Keratinocyte (primary cell): ENCODE measurements at regions not wholly inside any gene's neighbourhood (a gene's known extent, or its start where the extent isn't known, plus 50 kb on each side); places are given as distances from the start of the nearest gene placed in this dataset.

Experiments used
- DNase-seq: peaks from one replicate; pipeline ENCODE4 v3.0.0-alpha.2; 2011; ENCODE audit warnings: low read depth, missing footprints, low spot score
- FAIRE-seq: peaks from 2 replicates; lab custom pipeline; 2011; peaks lifted over from hg19 to GRCh38; lab: Jason Lieb, UNC
- H2AFZ ChIP-seq: 2 replicates; pipeline ENCODE4 v1.6.0; 2012; ENCODE audit warnings: low read length, control low read depth, inconsistent platforms; ENCODE audit not compliant: control insufficient read depth
- H3K27ac ChIP-seq: 2 replicates; pipeline ENCODE4 v1.5.1; 2011; ENCODE audit warnings: low read length; ENCODE audit not compliant: control insufficient read depth, insufficient read depth
- H3K27me3 ChIP-seq: 3 replicates; pipeline ENCODE4 v1.6.0; 2011; ENCODE audit warnings: low read length; ENCODE audit not compliant: control insufficient read depth, insufficient read depth; ENCODE audit errors: extremely low read depth
- H3K36me3 ChIP-seq, 2 experiments: 2 replicates in 1 of 2; 3 replicates in 1 of 2; pipeline ENCODE4 v1.5.1; 2011; ENCODE audit warnings: low read length in 2 of 2, mild to moderate bottlenecking in 1 of 2; ENCODE audit not compliant: control insufficient read depth in 2 of 2, insufficient read depth in 2 of 2; ENCODE audit errors: extremely low read depth in 1 of 2
- H3K4me1 ChIP-seq: 3 replicates; pipeline ENCODE4 v1.5.1; 2011; ENCODE audit warnings: low read length; ENCODE audit not compliant: control insufficient read depth, insufficient read depth; ENCODE audit errors: extremely low read depth
- H3K4me2 ChIP-seq: 3 replicates; pipeline ENCODE4 v1.6.0; 2011; ENCODE audit warnings: low read depth, low read length; ENCODE audit not compliant: control insufficient read depth, insufficient read depth; ENCODE audit errors: extremely low read depth
- H3K4me3 ChIP-seq, 3 experiments: fragments of 200-600 bp in 1 of 3; sonication (generic) in 1 of 3; 2 replicates in 2 of 3; 3 replicates in 1 of 3; pipeline ENCODE4 v1.5.1; 2011 to 2016; ENCODE audit warnings: low read length in 3 of 3, mild to moderate bottlenecking in 3 of 3, control low read depth in 2 of 3, inconsistent platforms in 1 of 3, low read depth in 1 of 3, mixed read lengths in 1 of 3, mixed run types in 1 of 3, moderate library complexity in 1 of 3; ENCODE audit not compliant: control insufficient read depth in 2 of 3, insufficient read depth in 2 of 3; ENCODE audit errors: extremely low read depth in 1 of 3
- H3K79me2 ChIP-seq: 2 replicates; pipeline ENCODE4 v1.6.0; 2012; ENCODE audit warnings: low read length; ENCODE audit not compliant: control insufficient read depth, insufficient read depth
- H3K9ac ChIP-seq: 3 replicates; pipeline ENCODE4 v1.6.0; 2011; ENCODE audit warnings: low read length; ENCODE audit not compliant: control insufficient read depth, insufficient read depth; ENCODE audit errors: extremely low read depth
- H3K9me1 ChIP-seq: 3 replicates; pipeline ENCODE4 v1.6.0; 2011; ENCODE audit warnings: low read length; ENCODE audit not compliant: control insufficient read depth, insufficient read depth; ENCODE audit errors: extremely low read depth
- H3K9me3 ChIP-seq: 2 replicates; pipeline ENCODE4 v1.5.1; 2012; ENCODE audit warnings: low read depth, low read length; ENCODE audit not compliant: control insufficient read depth
- H4K20me1 ChIP-seq: 3 replicates; pipeline ENCODE4 v1.6.0; 2011; ENCODE audit warnings: low read length; ENCODE audit not compliant: control insufficient read depth, insufficient read depth; ENCODE audit errors: extremely low read depth
- EZH2 ChIP-seq: IDR thresholded peaks from one replicate; pipeline ENCODE4 v1.6.1; 2012; ENCODE audit warnings: inconsistent platforms, mild to moderate bottlenecking, low read length, moderate library complexity
- dilution Hi-C: fragments of 300-500 bp; cut with MboI; formaldehyde crosslinking; loops from one replicate; pipeline ENCODE4 v1.7.0; 2020; ENCODE audit warnings: low sequenced_read_pairs; ENCODE audit not compliant: extremely low pct_ligation_motif_present
- TF ChIP-seq, protein P1 (sequence below), 3 experiments: IDR thresholded peaks in 1 of 3; conservative IDR thresholded peaks in 1 of 3; optimal IDR thresholded peaks in 1 of 3; 2 replicates in 2 of 3; 3 replicates in 1 of 3; pipeline versions ENCODE3 to v1.5.1; 2011; ENCODE audit warnings: low read length in 3 of 3, mild to moderate bottlenecking in 3 of 3, moderate library complexity in 2 of 3, control low read depth in 1 of 3, inconsistent platforms in 1 of 3; ENCODE audit not compliant: insufficient read depth in 2 of 3; ENCODE audit errors: extremely low read depth in 1 of 3

DNA sequence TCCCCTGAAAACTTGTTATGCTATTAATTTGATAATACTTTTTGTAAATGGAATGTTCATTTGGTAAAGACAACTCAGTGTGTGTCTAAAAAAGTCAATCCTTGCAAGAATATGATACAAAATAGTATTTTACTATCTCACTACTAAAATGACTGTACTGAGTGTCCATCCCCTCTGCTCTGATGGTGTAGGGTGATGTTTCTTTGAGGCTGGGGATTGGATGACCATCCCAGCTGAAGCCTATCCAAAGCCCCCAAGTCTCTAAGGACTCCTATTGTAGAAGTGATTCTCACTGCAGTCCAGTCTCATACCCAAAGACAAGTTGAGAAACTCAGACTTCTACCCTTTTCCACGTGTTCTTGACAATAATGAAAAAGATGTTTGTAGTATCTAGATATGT, 1128.4 kb downstream of the BCL11B start:
- Histone ChIP-seq H2AFZ (no peak overlapping the region), H3K4me1 (peaks cover 4% of the 10 kb centered on the region), H3K9me3 (no peaks in the 10 kb centered on the region), H3K27ac (no peak overlapping the region), H3K27me3 (no peaks in the 10 kb centered on the region), H3K4me3 (no peak overlapping the region), H3K9me1 (no peaks in the 10 kb centered on the region), H4K20me1 (no peaks in the 10 kb centered on the region), H3K79me2 (no peaks in the 10 kb centered on the region), H3K9ac (no peak overlapping the region), H3K36me3 (no peaks in the 10 kb centered on the region), H3K4me2 (no peak overlapping the region)
- no peak for FAIRE-seq
- no peak for DNase-seq
- TF ChIP-seq, protein P1, sequence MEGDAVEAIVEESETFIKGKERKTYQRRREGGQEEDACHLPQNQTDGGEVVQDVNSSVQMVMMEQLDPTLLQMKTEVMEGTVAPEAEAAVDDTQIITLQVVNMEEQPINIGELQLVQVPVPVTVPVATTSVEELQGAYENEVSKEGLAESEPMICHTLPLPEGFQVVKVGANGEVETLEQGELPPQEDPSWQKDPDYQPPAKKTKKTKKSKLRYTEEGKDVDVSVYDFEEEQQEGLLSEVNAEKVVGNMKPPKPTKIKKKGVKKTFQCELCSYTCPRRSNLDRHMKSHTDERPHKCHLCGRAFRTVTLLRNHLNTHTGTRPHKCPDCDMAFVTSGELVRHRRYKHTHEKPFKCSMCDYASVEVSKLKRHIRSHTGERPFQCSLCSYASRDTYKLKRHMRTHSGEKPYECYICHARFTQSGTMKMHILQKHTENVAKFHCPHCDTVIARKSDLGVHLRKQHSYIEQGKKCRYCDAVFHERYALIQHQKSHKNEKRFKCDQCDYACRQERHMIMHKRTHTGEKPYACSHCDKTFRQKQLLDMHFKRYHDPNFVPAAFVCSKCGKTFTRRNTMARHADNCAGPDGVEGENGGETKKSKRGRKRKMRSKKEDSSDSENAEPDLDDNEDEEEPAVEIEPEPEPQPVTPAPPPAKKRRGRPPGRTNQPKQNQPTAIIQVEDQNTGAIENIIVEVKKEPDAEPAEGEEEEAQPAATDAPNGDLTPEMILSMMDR (optimal IDR thresholded peaks at IDR 0.05 in 1 of 3, IDR thresholded peaks at IDR 0.05 in 1 of 3, conservative IDR thresholded peaks at IDR 0.05 in 1 of 3; ENCODE audit: extremely low read depth in 1 of 3, insufficient read depth in 2 of 3, low read length in 3 of 3): no peak
- no peak for TF ChIP-seq EZH2
- dilution Hi-C loops: no loop called here

DNA sequence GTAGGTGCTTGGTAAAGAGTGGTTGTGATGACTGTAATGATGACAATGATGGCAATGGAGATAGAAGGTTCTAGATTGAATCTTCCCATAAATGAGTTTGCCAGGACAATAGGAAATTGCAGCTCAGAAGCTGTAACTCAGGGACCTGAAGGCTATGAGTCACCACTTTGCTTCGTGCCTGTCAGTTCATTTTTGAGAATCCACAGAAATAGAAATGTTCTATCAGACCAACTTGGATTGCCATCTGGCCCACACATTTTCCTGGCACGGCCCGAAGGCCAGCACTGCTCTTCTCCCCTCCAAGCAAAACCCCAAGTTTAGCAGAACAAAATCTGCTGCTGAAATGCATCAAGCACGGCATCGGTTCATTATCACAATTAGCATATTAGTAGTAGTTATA, 1127.0 kb downstream of the BCL11B start:
- DNase-seq (no peak), FAIRE-seq (peak; percentile 79)
- dilution Hi-C loops: no loop called here
- no peak overlapping the region for H3K27ac ChIP-seq
- H3K79me2 ChIP-seq: no peaks in the 10 kb centered on the region
- no peak overlapping the region for H3K4me3 ChIP-seq
- no peak overlapping the region for H2AFZ ChIP-seq
- no peaks in the 10 kb centered on the region for H3K27me3 ChIP-seq
- H3K9ac ChIP-seq: no peak overlapping the region
- H3K4me1 ChIP-seq: peaks cover 3% of the 10 kb centered on the region
- no peaks in the 10 kb centered on the region for H3K36me3 ChIP-seq
- H3K9me3 ChIP-seq: no peaks in the 10 kb centered on the region
- no peaks in the 10 kb centered on the region for H3K9me1 ChIP-seq
- no peaks in the 10 kb centered on the region for H4K20me1 ChIP-seq
- TF ChIP-seq, protein P1 (optimal IDR thresholded peaks at IDR 0.05 in 1 of 3, IDR thresholded peaks at IDR 0.05 in 1 of 3, conservative IDR thresholded peaks at IDR 0.05 in 1 of 3; ENCODE audit: extremely low read depth in 1 of 3, insufficient read depth in 2 of 3, low read length in 3 of 3): no peak
- no peak for TF ChIP-seq EZH2
- no peak overlapping the region for H3K4me2 ChIP-seq
